HL-60 (cell line): ENCODE measurements at regions not wholly inside any gene's neighbourhood (a gene's known extent, or its start where the extent isn't known, plus 50 kb on each side); places are given as distances from the start of the nearest gene placed in this dataset.
"Not testable (repeated sequence)": the region's sequence is repeated elsewhere in the genome, so short reads cannot be mapped to it uniquely, and the experiment has no call there.

ENCODE experiments used
- DNase-seq, 2 experiments: peaks; one replicate each; pipeline ENCODE4 v3.0.0-alpha.2; 2010 to 2020; ENCODE audit warnings: low read depth in 1 of 2, low spot score in 1 of 2
- H3K27ac ChIP-seq: fragments of 250-450 bp; sonication (Bioruptor Pico); replicated peaks from 2 replicates; pipeline ENCODE4 v1.5.1; 2020; ENCODE audit warnings: mild to moderate bottlenecking, moderate library complexity
- H3K27me3 ChIP-seq: fragments of 250-450 bp; sonication (Bioruptor Pico); 2 replicates; pipeline ENCODE4 v1.5.1; 2021; ENCODE audit warnings: mild to moderate bottlenecking, moderate library complexity; ENCODE audit not compliant: insufficient read depth, poor library complexity, severe bottlenecking
- H3K4me3 ChIP-seq: replicated peaks from 2 replicates; pipeline ENCODE4 v1.5.1; 2011; ENCODE audit warnings: mild to moderate bottlenecking, control low read depth, low read length; ENCODE audit not compliant: insufficient read depth
- GABPA ChIP-seq: IDR thresholded peaks from 2 replicates; pipeline ENCODE4 v1.6.1; 2012; ENCODE audit warnings: low read depth
- POLR2AphosphoS5 ChIP-seq: IDR thresholded peaks from 2 replicates; pipeline ENCODE4 v1.6.1; 2012; ENCODE audit warnings: low read depth
- SPI1 ChIP-seq: IDR thresholded peaks from 2 replicates; pipeline ENCODE4 v1.6.1; 2012; ENCODE audit warnings: low read depth, mild to moderate bottlenecking, borderline replicate concordance
- TF ChIP-seq, protein P1 (sequence below): IDR thresholded peaks from 2 replicates; pipeline ENCODE4 v1.6.1; 2012; ENCODE audit warnings: low read depth; ENCODE audit not compliant: insufficient replicate concordance
- TF ChIP-seq, protein P2 (sequence below): IDR thresholded peaks from one replicate; pipeline ENCODE4 v1.5.1; 2011; ENCODE audit warnings: low read length, control low read depth, inconsistent platforms; ENCODE audit not compliant: insufficient read depth

- no peak for DNase-seq
- Histone ChIP-seq H3K27me3 (no peaks in the 10 kb centered on the region), H3K4me3 (no peak overlapping the region), H3K27ac (no peak overlapping the region)
- TF ChIP-seq, protein P1, sequence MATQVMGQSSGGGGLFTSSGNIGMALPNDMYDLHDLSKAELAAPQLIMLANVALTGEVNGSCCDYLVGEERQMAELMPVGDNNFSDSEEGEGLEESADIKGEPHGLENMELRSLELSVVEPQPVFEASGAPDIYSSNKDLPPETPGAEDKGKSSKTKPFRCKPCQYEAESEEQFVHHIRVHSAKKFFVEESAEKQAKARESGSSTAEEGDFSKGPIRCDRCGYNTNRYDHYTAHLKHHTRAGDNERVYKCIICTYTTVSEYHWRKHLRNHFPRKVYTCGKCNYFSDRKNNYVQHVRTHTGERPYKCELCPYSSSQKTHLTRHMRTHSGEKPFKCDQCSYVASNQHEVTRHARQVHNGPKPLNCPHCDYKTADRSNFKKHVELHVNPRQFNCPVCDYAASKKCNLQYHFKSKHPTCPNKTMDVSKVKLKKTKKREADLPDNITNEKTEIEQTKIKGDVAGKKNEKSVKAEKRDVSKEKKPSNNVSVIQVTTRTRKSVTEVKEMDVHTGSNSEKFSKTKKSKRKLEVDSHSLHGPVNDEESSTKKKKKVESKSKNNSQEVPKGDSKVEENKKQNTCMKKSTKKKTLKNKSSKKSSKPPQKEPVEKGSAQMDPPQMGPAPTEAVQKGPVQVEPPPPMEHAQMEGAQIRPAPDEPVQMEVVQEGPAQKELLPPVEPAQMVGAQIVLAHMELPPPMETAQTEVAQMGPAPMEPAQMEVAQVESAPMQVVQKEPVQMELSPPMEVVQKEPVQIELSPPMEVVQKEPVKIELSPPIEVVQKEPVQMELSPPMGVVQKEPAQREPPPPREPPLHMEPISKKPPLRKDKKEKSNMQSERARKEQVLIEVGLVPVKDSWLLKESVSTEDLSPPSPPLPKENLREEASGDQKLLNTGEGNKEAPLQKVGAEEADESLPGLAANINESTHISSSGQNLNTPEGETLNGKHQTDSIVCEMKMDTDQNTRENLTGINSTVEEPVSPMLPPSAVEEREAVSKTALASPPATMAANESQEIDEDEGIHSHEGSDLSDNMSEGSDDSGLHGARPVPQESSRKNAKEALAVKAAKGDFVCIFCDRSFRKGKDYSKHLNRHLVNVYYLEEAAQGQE: no peak
- TF ChIP-seq POLR2AphosphoS5 (no peak), SPI1 (no peak), GABPA (no peak)
- TF ChIP-seq, protein P2, sequence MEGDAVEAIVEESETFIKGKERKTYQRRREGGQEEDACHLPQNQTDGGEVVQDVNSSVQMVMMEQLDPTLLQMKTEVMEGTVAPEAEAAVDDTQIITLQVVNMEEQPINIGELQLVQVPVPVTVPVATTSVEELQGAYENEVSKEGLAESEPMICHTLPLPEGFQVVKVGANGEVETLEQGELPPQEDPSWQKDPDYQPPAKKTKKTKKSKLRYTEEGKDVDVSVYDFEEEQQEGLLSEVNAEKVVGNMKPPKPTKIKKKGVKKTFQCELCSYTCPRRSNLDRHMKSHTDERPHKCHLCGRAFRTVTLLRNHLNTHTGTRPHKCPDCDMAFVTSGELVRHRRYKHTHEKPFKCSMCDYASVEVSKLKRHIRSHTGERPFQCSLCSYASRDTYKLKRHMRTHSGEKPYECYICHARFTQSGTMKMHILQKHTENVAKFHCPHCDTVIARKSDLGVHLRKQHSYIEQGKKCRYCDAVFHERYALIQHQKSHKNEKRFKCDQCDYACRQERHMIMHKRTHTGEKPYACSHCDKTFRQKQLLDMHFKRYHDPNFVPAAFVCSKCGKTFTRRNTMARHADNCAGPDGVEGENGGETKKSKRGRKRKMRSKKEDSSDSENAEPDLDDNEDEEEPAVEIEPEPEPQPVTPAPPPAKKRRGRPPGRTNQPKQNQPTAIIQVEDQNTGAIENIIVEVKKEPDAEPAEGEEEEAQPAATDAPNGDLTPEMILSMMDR: no peak
These were observed 105.8 kb downstream of the SOCS6 start for GRCh38 chr18:70394672-70395071.

- no peak for DNase-seq
- Histone ChIP-seq H3K4me3 (no peak overlapping the region), H3K27me3 (no peaks in the 10 kb centered on the region), H3K27ac (no peak overlapping the region)
- TF ChIP-seq GABPA (no peak), POLR2AphosphoS5 (no peak), SPI1 (no peak)
- TF ChIP-seq, protein P1: no peak
- TF ChIP-seq, protein P2: no peak
These were observed 101.7 kb downstream of the SOCS6 start for GRCh38 chr18:70390371-70391090.

DNA sequence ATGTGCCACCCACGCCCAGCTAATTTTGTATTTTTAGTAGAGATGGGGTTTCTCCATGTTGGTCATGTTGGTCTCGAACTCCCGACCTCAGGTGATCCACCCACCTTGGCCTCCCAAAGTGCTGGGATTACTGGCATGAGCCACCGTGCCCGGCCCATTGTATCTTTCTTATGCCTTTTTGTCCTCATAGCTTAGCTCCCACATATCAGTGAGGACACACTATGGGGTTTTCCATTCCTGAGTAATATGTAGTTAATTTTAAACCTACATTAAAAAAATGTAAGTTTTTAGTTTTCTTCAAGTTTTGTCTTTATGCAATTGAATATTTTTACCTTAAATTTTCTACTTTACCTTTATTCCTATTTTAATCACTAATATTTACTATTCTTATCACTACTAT is 100.2 kb downstream of the SOCS6 start:
- not testable (repeated sequence) for H3K27ac ChIP-seq, H3K4me3 ChIP-seq, H3K27me3 ChIP-seq, DNase-seq

DNA sequence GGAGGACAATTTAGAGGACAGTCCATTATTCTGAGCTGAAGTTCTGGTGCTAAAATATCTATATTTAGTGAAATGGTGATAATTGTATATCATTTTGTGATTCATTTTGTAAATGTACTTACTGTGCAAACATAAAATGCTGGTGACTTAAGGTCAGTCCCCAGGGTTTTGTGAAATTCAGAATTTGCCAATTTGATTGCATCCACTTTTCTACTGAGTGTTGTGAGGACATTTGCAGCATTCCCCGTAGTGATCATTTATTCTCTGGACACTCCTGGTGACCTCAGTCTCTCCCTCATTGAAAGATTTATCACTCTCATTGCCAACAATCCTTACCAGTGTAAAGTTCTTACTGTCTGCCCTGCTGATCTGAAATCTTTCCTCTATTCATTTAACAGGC is 98.2 kb downstream of the SOCS6 start:
- TF ChIP-seq, protein P1: no peak
- TF ChIP-seq GABPA: no peak
- no peak for TF ChIP-seq POLR2AphosphoS5
- no peak for TF ChIP-seq SPI1
- TF ChIP-seq, protein P2: no peak
- Histone ChIP-seq H3K27ac (no peak overlapping the region), H3K4me3 (no peak overlapping the region), H3K27me3 (no peaks in the 10 kb centered on the region)
- DNase-seq: no peak
